CD4-positive, alpha-beta T cell treated with Interleukin-10 for 1 hour (primary cell): ENCODE measurements at regions not wholly inside any gene's neighbourhood (a gene's known extent, or its start where the extent isn't known, plus 50 kb on each side); places are given as distances from the start of the nearest gene placed in this dataset.

Experiments used
- DNase-seq: peaks from one replicate; pipeline ENCODE4 v3.0.0-alpha.2; 2020

- DNase-seq, result no peak
Observed at GRCh38 chr10:128222332-128222849, 96.2 kb upstream of the MKI67 start.

DNA sequence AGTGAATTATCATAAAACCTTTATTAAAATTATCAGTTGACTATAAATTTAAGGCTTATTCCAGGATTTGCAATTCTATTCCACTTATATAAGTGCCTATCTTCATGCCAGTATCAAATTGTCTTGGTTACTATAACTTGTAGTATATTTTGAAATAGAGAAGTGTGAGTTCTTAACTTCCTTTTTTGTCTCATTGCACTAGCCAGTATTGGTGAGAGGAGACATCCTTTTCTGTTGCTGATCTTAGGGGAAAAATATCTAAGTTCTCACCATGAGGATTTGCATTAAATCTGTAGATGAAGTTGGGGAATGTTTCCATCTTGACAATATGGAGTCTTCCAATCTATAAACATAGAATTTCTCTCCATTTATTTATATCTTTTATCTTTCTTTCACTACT is 104.2 kb upstream of the MKI67 start:
- DNase-seq, result no peak

- no peak for DNase-seq
Observed at GRCh38 chr10:128233422-128233821, 107.2 kb upstream of the MKI67 start.

DNA sequence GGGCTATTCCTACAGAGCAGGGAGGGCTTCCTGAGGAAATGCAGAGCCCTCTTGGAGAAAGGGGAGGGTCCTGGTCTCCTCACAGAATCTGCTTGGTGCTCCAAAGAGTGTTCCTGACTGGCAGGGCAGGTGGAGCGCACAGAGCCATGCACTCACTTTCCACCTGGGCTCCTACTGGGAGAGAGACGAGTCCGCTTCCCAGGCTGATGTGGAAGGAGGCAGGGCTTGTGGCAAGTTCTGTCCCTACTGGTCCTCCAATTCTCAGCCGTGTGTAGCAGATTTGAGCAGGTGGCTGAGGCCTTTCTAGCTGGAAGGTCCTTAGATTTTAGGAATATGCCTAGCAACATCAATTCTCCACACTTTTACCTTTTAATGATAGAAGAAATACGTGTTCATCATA is 111.5 kb upstream of the MKI67 start:
- DNase-seq, result no peak

DNA sequence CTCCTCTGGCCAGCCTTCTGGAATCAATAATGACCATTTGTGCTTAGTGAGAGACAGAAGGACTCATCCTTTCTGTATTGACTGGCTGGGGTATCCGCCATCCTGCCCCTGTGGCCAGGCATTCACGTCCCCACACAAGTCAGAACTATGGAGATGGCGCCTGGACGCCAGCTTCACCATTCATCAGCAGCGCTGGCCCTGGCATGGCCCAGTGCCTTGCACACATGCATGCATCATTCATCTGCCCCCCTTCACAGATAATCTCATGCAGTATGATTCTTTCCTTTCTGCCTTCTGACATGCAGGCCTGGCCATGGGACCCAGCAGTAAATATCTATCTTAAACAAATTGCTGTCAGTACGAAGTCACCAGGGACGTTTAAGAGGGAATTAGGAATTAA is 114.8 kb upstream of the MKI67 start:
- DNase-seq, result no peak

GRCh38 chr10:128242641-128243040 is 116.4 kb upstream of the MKI67 start:
- DNase-seq, result no peak

DNA sequence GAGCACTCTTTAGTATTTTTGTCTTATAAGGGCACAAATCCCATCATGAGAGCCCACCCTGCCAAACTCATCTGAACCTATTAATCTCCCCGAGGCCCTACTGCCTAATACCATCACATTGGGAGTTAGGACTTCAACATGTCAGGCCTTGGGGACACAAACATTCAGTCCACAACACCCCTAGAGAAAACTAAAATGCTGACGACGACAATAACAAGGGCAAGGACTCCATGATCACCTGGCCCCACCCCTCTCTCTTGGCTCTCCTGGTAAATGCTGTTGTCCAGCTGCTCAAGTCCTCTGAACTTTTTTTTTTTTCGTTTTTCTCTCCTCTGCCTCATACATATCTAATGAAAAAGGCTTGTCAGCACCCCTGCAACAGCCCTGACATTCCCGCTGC is 118.8 kb upstream of the MKI67 start:
- no peak for DNase-seq

- no peak for DNase-seq
Observed at GRCh38 chr10:128247576-128247975, 121.4 kb upstream of the MKI67 start.

DNA sequence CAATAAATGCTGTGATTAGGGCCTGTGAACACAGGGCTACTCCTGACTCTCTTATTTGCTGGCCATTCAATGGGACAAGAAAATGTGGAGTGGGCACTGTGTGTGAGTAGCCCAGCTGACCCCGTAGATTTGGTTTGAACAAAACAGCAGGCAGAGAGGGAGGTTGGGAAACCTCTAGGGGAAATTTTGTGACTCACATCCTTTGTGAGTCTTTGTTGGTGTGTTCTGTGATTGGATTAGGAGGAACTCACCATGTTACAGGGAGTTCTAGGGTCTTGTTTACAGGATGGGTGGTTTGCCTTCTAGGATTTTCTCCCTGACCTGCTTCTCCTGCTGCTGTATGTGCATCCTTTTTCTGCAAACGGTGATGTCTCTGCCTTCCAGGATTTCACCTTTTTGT is 128.3 kb upstream of the MKI67 start:
- DNase-seq, result no peak

DNA sequence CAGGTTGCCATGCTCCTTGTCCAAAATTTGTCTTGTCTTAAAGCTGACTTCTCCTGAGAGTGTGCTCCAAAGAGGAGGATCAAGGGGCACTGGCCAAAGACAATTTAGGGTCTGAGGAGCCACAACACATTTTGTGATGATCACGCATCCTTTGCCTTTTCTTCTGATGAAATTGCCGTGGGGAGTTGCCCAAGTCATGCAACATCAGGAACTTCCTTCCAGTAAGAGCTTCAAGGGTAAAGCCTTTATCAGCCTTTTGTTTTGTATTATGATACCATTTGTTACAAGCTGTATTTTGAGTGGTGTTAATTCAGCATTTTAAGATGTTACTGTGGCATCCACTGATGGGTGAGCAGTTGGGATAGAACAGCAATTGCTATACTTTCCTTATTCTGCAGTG is 131.2 kb upstream of the MKI67 start:
- DNase-seq, result no peak

GRCh38 chr10:128258421-128258976 is 132.3 kb upstream of the MKI67 start:
- DNase-seq, result no peak

DNA sequence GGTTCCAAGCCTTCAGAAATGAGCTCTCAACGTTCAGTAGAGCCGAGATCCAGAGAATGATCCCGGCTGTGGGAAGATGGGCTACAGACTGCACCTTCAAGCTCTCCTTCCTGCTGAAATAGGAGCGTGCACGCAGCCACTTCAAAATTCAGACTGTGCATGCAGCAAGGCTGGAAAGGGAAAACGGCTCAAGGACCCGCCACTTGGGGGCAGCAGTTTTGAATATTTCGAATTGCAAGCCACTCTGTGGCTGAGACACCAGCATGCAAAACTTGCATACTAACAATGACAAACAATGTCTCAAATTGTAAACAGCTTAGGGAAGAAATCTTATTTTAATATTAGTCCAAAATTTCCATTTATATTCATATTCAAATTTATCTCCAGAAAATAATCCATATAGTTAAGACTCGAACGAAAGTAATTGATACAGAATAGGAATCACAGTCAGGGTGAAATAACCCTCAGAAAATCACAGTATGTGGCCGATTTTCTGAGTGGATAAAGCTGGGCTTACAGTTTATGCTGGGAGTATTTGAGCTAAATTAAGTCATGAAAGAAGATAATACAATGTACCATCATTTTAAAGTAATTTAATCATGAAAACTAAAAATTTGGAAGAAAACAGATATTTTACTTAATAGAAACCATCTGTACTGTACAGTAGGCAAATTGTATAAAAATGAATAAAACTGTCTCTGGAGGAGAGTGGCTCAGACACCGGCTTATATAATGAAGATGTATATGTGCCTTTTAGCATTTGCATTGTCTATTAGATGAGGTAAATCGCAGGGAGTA is 137.9 kb upstream of the MKI67 start:
- peak; percentile 36 for DNase-seq

GRCh38 chr10:128265596-128265995 is 139.4 kb upstream of the MKI67 start:
- no peak for DNase-seq

GRCh38 chr10:128267581-128267980 is 141.4 kb upstream of the MKI67 start:
- DNase-seq, result no peak

DNA sequence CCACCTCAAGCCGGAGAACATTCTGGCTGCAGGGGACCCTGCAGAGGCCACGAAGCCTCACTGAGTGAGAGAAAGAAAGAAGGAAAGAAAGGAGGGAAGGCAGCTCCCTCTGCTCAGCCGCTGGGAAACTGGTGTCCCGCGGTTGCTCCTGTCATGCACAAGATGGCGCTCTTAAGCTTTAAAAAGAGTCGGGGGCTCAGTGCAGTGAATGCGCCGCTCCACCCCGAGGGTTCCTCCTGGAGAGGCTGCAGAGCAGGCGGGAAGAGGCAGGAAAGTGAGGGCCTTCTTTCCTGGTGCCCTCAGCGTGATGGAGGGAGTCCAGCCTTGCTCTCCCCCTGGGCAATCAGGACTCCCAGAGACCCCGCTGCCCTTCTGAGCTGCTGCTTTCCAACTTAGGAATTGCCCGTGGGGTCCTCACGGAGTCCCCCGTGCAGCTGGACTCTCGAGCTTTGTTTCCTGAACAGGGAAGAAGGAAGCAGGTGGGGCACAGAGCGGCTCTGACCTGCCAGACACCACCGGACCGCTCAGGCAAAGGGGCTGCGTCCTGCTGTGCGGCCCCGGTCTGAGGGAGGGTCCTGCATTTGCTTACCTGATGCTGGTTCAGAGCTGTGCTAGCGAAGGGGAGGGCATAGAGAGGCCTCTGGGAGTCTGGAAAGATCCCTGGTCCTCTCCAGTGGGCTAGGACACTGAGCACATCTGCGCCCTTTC is 141.9 kb upstream of the MKI67 start:
- DNase-seq, result no peak

GRCh38 chr10:128274938-128275337 is 148.7 kb upstream of the MKI67 start:
- DNase-seq, result no peak

DNA sequence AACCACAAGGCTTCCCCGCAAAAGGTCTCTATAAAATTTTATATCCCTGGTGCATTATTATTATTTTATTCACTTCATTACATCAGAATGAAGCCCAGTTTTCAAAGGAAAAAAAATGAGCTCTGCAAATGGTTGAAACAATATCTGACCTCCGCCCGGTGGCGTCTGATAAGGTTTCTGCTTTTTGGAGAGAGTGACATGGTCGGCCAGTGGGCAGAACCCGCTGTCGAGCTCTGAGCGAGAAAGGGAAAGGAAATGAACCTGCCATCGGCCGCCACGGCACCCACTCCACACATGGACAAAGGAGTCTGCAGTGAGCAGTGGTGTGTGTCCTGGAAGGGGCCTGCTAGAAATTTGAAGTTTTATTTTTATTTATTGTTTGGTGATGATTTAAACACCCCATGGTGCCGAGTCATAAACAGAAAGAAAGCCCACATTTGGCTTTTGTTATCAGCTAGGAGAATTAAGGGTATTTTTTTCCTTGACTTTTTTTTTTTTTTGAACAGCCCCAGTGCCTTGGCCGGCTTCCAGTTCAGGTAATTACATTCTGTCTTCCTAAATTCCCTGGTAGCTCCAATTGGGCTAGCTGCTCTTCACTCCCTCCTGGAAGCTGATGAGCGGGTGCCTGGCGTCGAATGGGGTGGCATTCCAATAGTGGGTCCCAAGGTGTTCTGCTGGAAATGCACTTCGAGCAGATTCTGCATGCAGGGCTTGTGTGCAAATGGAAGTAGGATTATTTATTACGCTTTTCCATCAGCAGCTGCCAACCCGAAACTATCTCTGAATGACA is 149.4 kb upstream of the MKI67 start:
- no peak for DNase-seq

DNA sequence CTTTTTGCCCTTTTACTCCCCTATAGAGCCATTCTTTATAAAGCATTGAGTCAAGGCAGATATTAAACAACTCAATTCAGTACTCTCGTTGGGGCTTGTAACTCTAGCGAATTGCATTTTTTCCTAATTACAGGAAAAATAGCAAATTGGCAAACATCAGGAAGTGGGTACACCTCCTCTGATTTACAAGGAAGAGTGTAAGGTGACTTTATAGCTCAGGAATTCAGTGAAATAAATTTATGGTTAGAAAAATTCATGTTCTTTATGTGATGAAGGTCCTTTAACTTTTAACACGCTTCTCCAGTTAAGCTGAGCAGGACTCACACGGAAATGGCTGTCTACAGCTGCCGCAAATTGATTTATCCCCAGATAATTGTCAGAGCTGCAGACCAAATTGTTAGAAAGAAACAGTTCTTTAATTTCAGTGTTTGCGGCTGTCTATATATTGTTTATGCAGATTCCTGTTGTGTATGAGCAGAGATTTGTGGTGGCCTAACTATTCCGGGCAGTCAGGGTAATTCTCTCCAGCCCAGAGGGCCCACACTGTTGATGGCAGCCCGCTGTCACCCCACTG is 151.1 kb upstream of the MKI67 start:
- DNase-seq, result no peak

GRCh38 chr10:128278362-128278761 is 152.1 kb upstream of the MKI67 start:
- DNase-seq, result no peak

GRCh38 chr10:128280271-128280670 is 154.0 kb upstream of the MKI67 start:
- DNase-seq, result no peak

- DNase-seq, result no peak
Observed at GRCh38 chr10:128281343-128281742, 155.1 kb upstream of the MKI67 start.

- DNase-seq, result no peak
Observed at GRCh38 chr10:128281861-128282260, 155.6 kb upstream of the MKI67 start.
